DOHH2 (cell line): ENCODE measurements at regions not wholly inside any gene's neighbourhood (a gene's known extent, or its start where the extent isn't known, plus 50 kb on each side); places are given as distances from the start of the nearest gene placed in this dataset.

Experiments
- H3F3A ChIP-seq: fragments of 200-600 bp; sonication (generic), shearing (Covaris generic); 2 replicates; pipeline ENCODE4 v1.6.0; 2016; ENCODE audit warnings: antibody characterized with exemption, mild to moderate bottlenecking; ENCODE audit not compliant: control insufficient read depth, insufficient read depth
- H3K27ac ChIP-seq: fragments of 200-600 bp; sonication (generic); 2 replicates; pipeline ENCODE4 v1.5.1; 2014; ENCODE audit warnings: low read depth, mild to moderate bottlenecking, low read length, moderate library complexity
- H3K27me3 ChIP-seq: fragments of 200-600 bp; sonication (generic); 2 replicates; pipeline ENCODE4 v1.6.1; 2014; ENCODE audit warnings: mild to moderate bottlenecking, low read length, mixed read lengths; ENCODE audit not compliant: control insufficient read depth
- H3K36me3 ChIP-seq: fragments of 200-600 bp; sonication (generic); 2 replicates; pipeline ENCODE4 v1.6.1; 2014; ENCODE audit warnings: mild to moderate bottlenecking, low read length, moderate library complexity, mixed read lengths; ENCODE audit not compliant: control insufficient read depth
- H3K4me1 ChIP-seq: fragments of 200-600 bp; sonication (generic); 2 replicates; pipeline ENCODE4 v1.6.1; 2014; ENCODE audit warnings: mild to moderate bottlenecking, low read length, mixed read lengths; ENCODE audit not compliant: control insufficient read depth
- H3K4me2 ChIP-seq: fragments of 200-600 bp; sonication (generic); 2 replicates; pipeline ENCODE4 v1.6.0; 2014; ENCODE audit warnings: mild to moderate bottlenecking, low read length, moderate library complexity
- H3K4me3 ChIP-seq: fragments of 200-600 bp; sonication (generic); 2 replicates; pipeline ENCODE4 v1.5.1; 2014; ENCODE audit warnings: mild to moderate bottlenecking, low read length, mixed read lengths
- H3K79me2 ChIP-seq: fragments of 200-600 bp; sonication (generic); 2 replicates; pipeline ENCODE4 v1.6.1; 2014; ENCODE audit warnings: mild to moderate bottlenecking, low read length, mixed read lengths; ENCODE audit not compliant: control insufficient read depth
- H3K9me2 ChIP-seq: fragments of 200-600 bp; sonication (generic); replicated peaks from 2 replicates; pipeline ENCODE4 v1.6.1; 2014; ENCODE audit warnings: mild to moderate bottlenecking, low read length, mixed read lengths; ENCODE audit not compliant: control insufficient read depth
- H3K9me3 ChIP-seq: fragments of 200-600 bp; sonication (generic); 2 replicates; pipeline ENCODE4 v1.6.1; 2014; ENCODE audit warnings: antibody characterized with exemption, low read length, mixed read lengths; ENCODE audit not compliant: control insufficient read depth, insufficient read depth
- H4K20me1 ChIP-seq: fragments of 200-600 bp; sonication (generic); 2 replicates; pipeline ENCODE4 v1.6.0; 2014; ENCODE audit warnings: low read depth, mild to moderate bottlenecking, antibody characterized with exemption, low read length, moderate library complexity; ENCODE audit not compliant: control insufficient read depth, insufficient read depth
- CTCF ChIP-seq: fragments of 200-600 bp; sonication (generic); IDR thresholded peaks from one replicate; pipeline ENCODE4 v1.5.1; 2014; ENCODE audit warnings: antibody characterized with exemption, mild to moderate bottlenecking, low read depth, low read length; ENCODE audit not compliant: poor library complexity, severe bottlenecking
- EZH2phosphoT487 ChIP-seq: fragments of 200-600 bp; sonication (generic); IDR thresholded peaks from 2 replicates; pipeline ENCODE4 v1.6.1; 2017; ENCODE audit warnings: borderline replicate concordance, mild to moderate bottlenecking, antibody characterized with exemption, low read length, moderate library complexity, mixed read lengths

DNA sequence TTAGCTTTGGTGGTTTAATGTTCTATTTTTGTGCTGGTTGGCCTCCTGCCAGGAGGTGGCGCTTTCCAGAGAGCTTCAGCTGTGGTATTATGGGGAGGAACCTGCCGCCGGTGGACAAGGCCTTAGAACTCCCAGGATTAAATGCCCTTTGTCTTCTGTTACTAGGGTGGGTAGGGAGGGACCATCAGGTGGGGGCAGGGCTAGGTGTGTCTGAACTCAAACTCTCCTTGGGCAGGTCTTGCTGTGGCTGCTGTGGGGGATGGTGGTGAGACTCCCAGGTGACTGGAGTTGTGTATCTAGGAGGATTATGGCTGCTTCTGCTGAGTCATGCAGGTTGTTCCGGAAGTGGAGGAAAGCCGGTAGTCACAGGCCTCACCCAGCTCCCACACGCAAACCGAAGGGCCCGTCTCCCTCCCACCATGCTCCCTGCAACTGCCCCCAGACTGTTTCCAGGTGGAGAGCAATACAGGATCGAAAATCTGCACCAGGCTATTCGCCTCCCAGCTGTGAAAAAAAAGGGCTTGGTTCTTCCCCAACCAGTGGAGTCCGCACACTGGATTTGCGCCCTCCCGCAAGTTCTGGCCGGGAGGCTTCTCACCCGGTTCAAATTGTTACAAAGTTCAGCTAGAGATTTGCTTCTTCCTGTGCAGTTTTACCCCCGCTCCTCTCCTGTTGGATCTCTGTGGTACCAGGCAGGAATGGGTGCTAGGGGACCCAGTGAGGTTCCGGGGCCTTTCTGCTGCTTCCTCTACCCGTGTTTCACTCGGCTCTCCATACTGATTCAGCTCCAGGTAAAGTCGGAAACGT is 220.5 kb downstream of the CENPF start:
- Histone ChIP-seq H3K4me2 (no peak overlapping the region), H3K9me2 (no peaks in the 10 kb centered on the region), H3K4me3 (no peak overlapping the region), H3K27me3 (no peaks in the 10 kb centered on the region), H3K27ac (no peak overlapping the region), H4K20me1 (no peaks in the 10 kb centered on the region), H3K79me2 (no peaks in the 10 kb centered on the region), H3K36me3 (no peaks in the 10 kb centered on the region), H3F3A (no peaks in the 10 kb centered on the region), H3K4me1 (no peaks in the 10 kb centered on the region), H3K9me3 (no peaks in the 10 kb centered on the region)
- peak; percentile 30 for TF ChIP-seq CTCF
- no peak for TF ChIP-seq EZH2phosphoT487

DNA sequence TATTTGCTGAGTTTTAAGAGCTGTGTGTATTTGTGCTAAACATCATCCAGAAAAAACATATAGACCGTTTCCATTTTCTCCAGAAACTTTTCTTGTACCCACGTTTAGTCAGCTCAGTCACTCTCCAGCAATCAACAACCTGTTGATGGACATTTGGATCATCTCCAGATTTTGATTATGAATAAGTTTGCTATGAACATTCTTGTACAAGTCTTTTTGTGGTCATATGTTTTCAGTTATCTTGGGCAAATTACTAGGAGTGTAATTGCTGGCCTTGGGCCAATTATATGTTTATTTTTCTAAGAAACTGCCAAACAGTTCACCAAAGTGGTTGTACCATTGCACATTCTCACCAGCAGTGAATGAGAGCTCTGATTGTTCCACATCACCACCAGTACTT is 221.8 kb downstream of the CENPF start:
- no peak overlapping the region for H3K27ac ChIP-seq
- H3K9me3 ChIP-seq, result no peaks in the 10 kb centered on the region
- TF ChIP-seq EZH2phosphoT487 (no peak), CTCF (no peak)
- H3K9me2 ChIP-seq, result no peaks in the 10 kb centered on the region
- H4K20me1 ChIP-seq, result no peaks in the 10 kb centered on the region
- H3F3A ChIP-seq, result no peaks in the 10 kb centered on the region
- no peak overlapping the region for H3K4me2 ChIP-seq
- H3K27me3 ChIP-seq, result no peaks in the 10 kb centered on the region
- H3K4me3 ChIP-seq, result no peak overlapping the region
- no peaks in the 10 kb centered on the region for H3K36me3 ChIP-seq
- no peaks in the 10 kb centered on the region for H3K4me1 ChIP-seq
- H3K79me2 ChIP-seq, result no peaks in the 10 kb centered on the region

DNA sequence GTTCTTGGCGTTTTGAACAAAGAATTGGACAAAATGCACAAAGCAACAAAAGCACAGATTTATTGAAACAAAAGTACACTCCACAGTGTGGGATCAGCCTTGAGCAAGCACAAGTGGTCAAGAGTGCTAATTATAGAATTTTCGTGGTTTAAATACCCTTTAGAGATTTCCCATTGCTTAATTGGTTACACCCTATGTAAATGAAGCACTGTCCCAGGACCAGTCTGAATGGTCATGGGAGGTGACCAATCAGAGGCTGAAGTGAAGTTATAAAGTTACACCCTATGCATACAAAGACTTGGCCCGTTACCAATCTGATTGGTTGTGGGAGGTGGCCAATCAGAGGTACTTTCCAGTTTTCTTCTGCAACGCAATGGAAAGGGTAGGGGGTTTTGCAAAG is 223.6 kb downstream of the CENPF start:
- Histone ChIP-seq H3K79me2 (no peaks in the 10 kb centered on the region), H3K9me2 (no peaks in the 10 kb centered on the region), H3K4me2 (no peak overlapping the region), H3K4me3 (no peak overlapping the region), H3F3A (no peaks in the 10 kb centered on the region), H3K4me1 (no peaks in the 10 kb centered on the region), H3K27me3 (no peaks in the 10 kb centered on the region), H3K36me3 (no peaks in the 10 kb centered on the region), H3K9me3 (no peaks in the 10 kb centered on the region), H3K27ac (no peak overlapping the region), H4K20me1 (no peaks in the 10 kb centered on the region)
- TF ChIP-seq CTCF, result no peak
- TF ChIP-seq EZH2phosphoT487, result no peak
